HEK293 (cell line): ENCODE measurements at regions not wholly inside any gene's neighbourhood (a gene's known extent, or its start where the extent isn't known, plus 50 kb on each side); places are given as distances from the start of the nearest gene placed in this dataset.

ENCODE experiments used
- CTCF ChIA-PET: fragments of 350-600 bp; formaldehyde crosslinking; extraction: SDS; loops from one replicate; lab custom pipeline; 2021; ENCODE audit warnings: antibody characterized with exemption; lab: Yijun Ruan, JAX
- POLR2A ChIA-PET: fragments of 300-600 bp; formaldehyde crosslinking; extraction: SDS; loops from one replicate; lab custom pipeline; 2020; ENCODE audit warnings: antibody characterized with exemption, inconsistent platforms; lab: Yijun Ruan, JAX
- H3K27ac ChIP-seq: fragments of 200-500 bp; sonication (Bioruptor generic); 2 replicates; pipeline ENCODE4 v1.5.1; 2014; ENCODE audit warnings: low read depth, low read length, control low read depth, inconsistent platforms; ENCODE audit errors: extremely low read depth
- H3K36me3 ChIP-seq, 2 experiments: fragments of 200-500 bp in 1 of 2; sonication (Bioruptor generic) in 1 of 2; 1 replicate in 1 of 2; 2 replicates in 1 of 2; pipeline ENCODE4 v1.5.1; 2014 to 2017; ENCODE audit warnings: inconsistent platforms in 2 of 2, low read length in 2 of 2; ENCODE audit not compliant: control insufficient read depth in 2 of 2, insufficient read depth in 1 of 2
- H3K4me1 ChIP-seq: fragments of 200-500 bp; sonication (Bioruptor generic); 2 replicates; pipeline ENCODE4 v1.5.1; 2014; ENCODE audit warnings: mild to moderate bottlenecking, low read length, inconsistent platforms; ENCODE audit not compliant: control insufficient read depth, insufficient read depth
- H3K4me3 ChIP-seq: 2 replicates; pipeline ENCODE4 v1.5.1; 2011; ENCODE audit warnings: low read depth, mild to moderate bottlenecking, control low read depth, low read length, moderate library complexity
- H3K9me3 ChIP-seq: fragments of 200-500 bp; sonication (Bioruptor generic); 2 replicates; pipeline ENCODE4 v1.5.1; 2014; ENCODE audit warnings: low read depth, low read length, inconsistent platforms; ENCODE audit not compliant: control insufficient read depth, insufficient read depth
- CTCF ChIP-seq: fragments of 450-650 bp; formaldehyde crosslinking; IDR thresholded peaks from 2 replicates; pipeline ENCODE4 v1.5.1; 2016; ENCODE audit warnings: missing biosample characterization, missing genetic modification characterization
- GLIS2 ChIP-seq: fragments of 450-650 bp; formaldehyde crosslinking; IDR thresholded peaks from 2 replicates; pipeline ENCODE4 v1.5.1; 2016; ENCODE audit warnings: missing biosample characterization, missing genetic modification characterization
- HOXD13 ChIP-seq: sonication (generic); formaldehyde crosslinking; IDR thresholded peaks from 2 replicates; pipeline ENCODE4 v1.8.0; 2022; ENCODE audit warnings: missing genetic modification reagents, borderline replicate concordance
- PATZ1 ChIP-seq: fragments of 450-650 bp; formaldehyde crosslinking; IDR thresholded peaks from 2 replicates; pipeline ENCODE4 v1.5.1; 2016; ENCODE audit warnings: missing biosample characterization, missing genetic modification characterization
- ZBTB10 ChIP-seq: fragments of 450-650 bp; formaldehyde crosslinking; IDR thresholded peaks from 2 replicates; pipeline ENCODE4 v1.5.1; 2016; ENCODE audit warnings: missing biosample characterization, missing genetic modification characterization
- ZEB2 ChIP-seq: fragments of 450-650 bp; formaldehyde crosslinking; IDR thresholded peaks from 2 replicates; pipeline ENCODE4 v1.5.1; 2016; ENCODE audit warnings: missing biosample characterization, missing genetic modification characterization
- ZNF18 ChIP-seq: fragments of 450-650 bp; formaldehyde crosslinking; IDR thresholded peaks from 2 replicates; pipeline ENCODE4 v1.5.1; 2016; ENCODE audit warnings: missing biosample characterization, missing genetic modification characterization
- ZNF341 ChIP-seq: fragments of 450-650 bp; formaldehyde crosslinking; IDR thresholded peaks from 2 replicates; pipeline ENCODE4; 2016; ENCODE audit warnings: low read depth, missing biosample characterization, missing genetic modification characterization
- ZNF518A ChIP-seq: fragments of 450-650 bp; formaldehyde crosslinking; conservative IDR thresholded peaks from 2 replicates; pipeline ENCODE4 v1.5.1; 2016; ENCODE audit warnings: low read depth, missing biosample characterization, missing genetic modification characterization
- ZNF529 ChIP-seq: fragments of 450-650 bp; formaldehyde crosslinking; IDR thresholded peaks from 2 replicates; pipeline ENCODE4 v1.5.1; 2017; ENCODE audit warnings: missing genetic modification characterization, missing biosample characterization; ENCODE audit not compliant: insufficient replicate concordance
- ZNF571 ChIP-seq: fragments of 450-650 bp; formaldehyde crosslinking; IDR thresholded peaks from 2 replicates; pipeline ENCODE4 v1.5.0; 2017; ENCODE audit warnings: missing biosample characterization, missing genetic modification characterization
- ZNF843 ChIP-seq: fragments of 450-650 bp; formaldehyde crosslinking; IDR thresholded peaks from 2 replicates; pipeline ENCODE4 v1.5.1; 2016; ENCODE audit warnings: missing biosample characterization, missing genetic modification characterization
- ZSCAN5A ChIP-seq: fragments of 450-650 bp; formaldehyde crosslinking; IDR thresholded peaks from 2 replicates; pipeline ENCODE4 v1.5.1; 2016; ENCODE audit warnings: missing biosample characterization, missing genetic modification characterization

GRCh38 chr2:6281524-6281923 lies 584.2 kb downstream of the CMPK2 start:
- no peak overlapping the region for H3K4me3 ChIP-seq
- ChIA-PET CTCF (no interaction called here), POLR2A (no interaction called here)
- H3K9me3 ChIP-seq = no peaks in the 10 kb centered on the region
- no peak overlapping the region for H3K27ac ChIP-seq
- TF ChIP-seq CTCF (tag by site-specific recombination) = no peak
- no peak for TF ChIP-seq ZSCAN5A (tag by site-specific recombination)
- TF ChIP-seq ZNF529 (tag by site-specific recombination) = no peak
- TF ChIP-seq ZBTB10 (tag by site-specific recombination) = no peak
- TF ChIP-seq ZNF571 = no peak
- TF ChIP-seq ZNF843 = no peak
- no peak for TF ChIP-seq GLIS2 (tag by site-specific recombination)
- TF ChIP-seq PATZ1 (tag by site-specific recombination) = no peak
- TF ChIP-seq HOXD13 (CRISPR knock-in tag) = no peak
- TF ChIP-seq ZNF341 (tag by site-specific recombination) = no peak
- no peak for TF ChIP-seq ZNF18 (tag by site-specific recombination)
- no peak for TF ChIP-seq ZEB2 (tag by site-specific recombination)
- TF ChIP-seq ZNF518A (tag by site-specific recombination) = no peak
- no peaks in the 10 kb centered on the region for H3K4me1 ChIP-seq
- no peaks in the 10 kb centered on the region for H3K36me3 ChIP-seq
